ENCODE measurements at regions not wholly inside any gene's neighbourhood (a gene's known extent, or its start where the extent isn't known, plus 50 kb on each side); places are given as distances from the start of the nearest gene placed in this dataset.

DNA sequence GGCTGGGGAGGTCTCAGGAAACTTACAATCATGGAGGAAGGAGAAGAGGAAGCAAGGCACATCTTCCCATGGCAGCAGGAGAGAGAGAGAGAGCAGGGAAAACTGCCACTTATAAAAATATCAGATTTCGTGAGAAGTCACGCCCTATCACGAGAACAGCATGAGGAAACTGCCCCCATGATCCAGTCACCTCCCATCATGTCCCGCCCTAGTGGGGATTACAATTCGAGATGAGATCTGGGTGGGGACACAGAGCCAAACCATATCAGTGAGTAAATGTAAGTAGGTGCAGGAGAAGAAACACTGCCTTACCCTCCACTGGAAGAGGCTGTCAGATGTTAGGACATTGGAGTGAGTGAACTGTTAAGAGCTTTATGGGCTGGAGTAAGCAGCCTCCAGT is 270.4 kb downstream of the TFAP2C start:
- no peak overlapping the region for H3K27ac ChIP-seq
- H3K4me1 ChIP-seq (ENCODE audit: control insufficient read depth in 1 of 2, insufficient read depth in 1 of 2, low read depth in 1 of 2, low read length in 1 of 2) = no peaks in the 10 kb centered on the region
- no peaks in the 10 kb centered on the region for H3K9me3 ChIP-seq
- H3K4me3 ChIP-seq (ENCODE audit: low read depth in 1 of 2, low read length in 1 of 2) = no peak overlapping the region
- no peaks in the 10 kb centered on the region for H3K36me3 ChIP-seq
- peaks cover 5% of the 10 kb centered on the region for H3K27me3 ChIP-seq
- TF ChIP-seq, protein P1, sequence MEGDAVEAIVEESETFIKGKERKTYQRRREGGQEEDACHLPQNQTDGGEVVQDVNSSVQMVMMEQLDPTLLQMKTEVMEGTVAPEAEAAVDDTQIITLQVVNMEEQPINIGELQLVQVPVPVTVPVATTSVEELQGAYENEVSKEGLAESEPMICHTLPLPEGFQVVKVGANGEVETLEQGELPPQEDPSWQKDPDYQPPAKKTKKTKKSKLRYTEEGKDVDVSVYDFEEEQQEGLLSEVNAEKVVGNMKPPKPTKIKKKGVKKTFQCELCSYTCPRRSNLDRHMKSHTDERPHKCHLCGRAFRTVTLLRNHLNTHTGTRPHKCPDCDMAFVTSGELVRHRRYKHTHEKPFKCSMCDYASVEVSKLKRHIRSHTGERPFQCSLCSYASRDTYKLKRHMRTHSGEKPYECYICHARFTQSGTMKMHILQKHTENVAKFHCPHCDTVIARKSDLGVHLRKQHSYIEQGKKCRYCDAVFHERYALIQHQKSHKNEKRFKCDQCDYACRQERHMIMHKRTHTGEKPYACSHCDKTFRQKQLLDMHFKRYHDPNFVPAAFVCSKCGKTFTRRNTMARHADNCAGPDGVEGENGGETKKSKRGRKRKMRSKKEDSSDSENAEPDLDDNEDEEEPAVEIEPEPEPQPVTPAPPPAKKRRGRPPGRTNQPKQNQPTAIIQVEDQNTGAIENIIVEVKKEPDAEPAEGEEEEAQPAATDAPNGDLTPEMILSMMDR (IDR thresholded peaks at IDR 0.05) = no peak

DNA sequence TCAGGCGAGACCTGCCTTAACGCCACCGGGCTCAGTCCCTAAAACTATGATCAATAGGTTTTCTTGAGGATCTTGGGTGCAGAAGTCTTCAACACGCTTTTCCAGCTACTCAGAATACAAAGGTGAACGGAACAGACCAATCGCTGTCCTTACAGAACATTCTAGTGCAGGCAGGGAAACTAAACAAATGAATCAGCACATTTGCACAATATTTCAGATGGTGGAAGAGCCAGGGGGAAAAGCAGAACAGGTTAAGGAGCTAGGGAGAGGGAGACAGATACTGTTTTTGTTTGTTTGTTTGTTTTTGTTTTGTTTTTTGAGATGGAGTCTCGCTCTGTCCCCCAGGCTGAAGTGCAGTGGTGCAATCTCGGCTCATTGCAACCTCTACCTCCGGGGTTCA is 271.1 kb downstream of the TFAP2C start:
- Histone ChIP-seq H3K9me3 (no peaks in the 10 kb centered on the region), H3K4me1 (ENCODE audit: control insufficient read depth in 1 of 2, insufficient read depth in 1 of 2, low read depth in 1 of 2, low read length in 1 of 2) (no peaks in the 10 kb centered on the region), H3K4me3 (ENCODE audit: low read depth in 1 of 2, low read length in 1 of 2) (no peak overlapping the region), H3K27me3 (peaks cover 5% of the 10 kb centered on the region), H3K36me3 (no peaks in the 10 kb centered on the region), H3K27ac (no peak overlapping the region)
- TF ChIP-seq, protein P1 (IDR thresholded peaks at IDR 0.05) = no peak

- Histone ChIP-seq H3K4me3 (ENCODE audit: low read depth in 1 of 2, low read length in 1 of 2) (no peak overlapping the region), H3K4me1 (ENCODE audit: control insufficient read depth in 1 of 2, insufficient read depth in 1 of 2, low read depth in 1 of 2, low read length in 1 of 2) (no peaks in the 10 kb centered on the region), H3K27ac (no peak overlapping the region), H3K9me3 (no peaks in the 10 kb centered on the region), H3K27me3 (no peaks in the 10 kb centered on the region), H3K36me3 (no peaks in the 10 kb centered on the region)
- TF ChIP-seq, protein P1 (IDR thresholded peaks at IDR 0.05) = no peak
These were observed 274.3 kb downstream of the TFAP2C start for GRCh38 chr20:56903421-56903820.

GRCh38 chr20:56903858-56904257 is 274.8 kb downstream of the TFAP2C start:
- no peaks in the 10 kb centered on the region for H3K36me3 ChIP-seq
- H3K27me3 ChIP-seq = no peaks in the 10 kb centered on the region
- no peaks in the 10 kb centered on the region for H3K9me3 ChIP-seq
- H3K27ac ChIP-seq = no peak overlapping the region
- H3K4me3 ChIP-seq (ENCODE audit: low read depth in 1 of 2, low read length in 1 of 2) = no peak overlapping the region
- H3K4me1 ChIP-seq (ENCODE audit: control insufficient read depth in 1 of 2, insufficient read depth in 1 of 2, low read depth in 1 of 2, low read length in 1 of 2) = no peaks in the 10 kb centered on the region
- TF ChIP-seq, protein P1 (IDR thresholded peaks at IDR 0.05) = no peak

DNA sequence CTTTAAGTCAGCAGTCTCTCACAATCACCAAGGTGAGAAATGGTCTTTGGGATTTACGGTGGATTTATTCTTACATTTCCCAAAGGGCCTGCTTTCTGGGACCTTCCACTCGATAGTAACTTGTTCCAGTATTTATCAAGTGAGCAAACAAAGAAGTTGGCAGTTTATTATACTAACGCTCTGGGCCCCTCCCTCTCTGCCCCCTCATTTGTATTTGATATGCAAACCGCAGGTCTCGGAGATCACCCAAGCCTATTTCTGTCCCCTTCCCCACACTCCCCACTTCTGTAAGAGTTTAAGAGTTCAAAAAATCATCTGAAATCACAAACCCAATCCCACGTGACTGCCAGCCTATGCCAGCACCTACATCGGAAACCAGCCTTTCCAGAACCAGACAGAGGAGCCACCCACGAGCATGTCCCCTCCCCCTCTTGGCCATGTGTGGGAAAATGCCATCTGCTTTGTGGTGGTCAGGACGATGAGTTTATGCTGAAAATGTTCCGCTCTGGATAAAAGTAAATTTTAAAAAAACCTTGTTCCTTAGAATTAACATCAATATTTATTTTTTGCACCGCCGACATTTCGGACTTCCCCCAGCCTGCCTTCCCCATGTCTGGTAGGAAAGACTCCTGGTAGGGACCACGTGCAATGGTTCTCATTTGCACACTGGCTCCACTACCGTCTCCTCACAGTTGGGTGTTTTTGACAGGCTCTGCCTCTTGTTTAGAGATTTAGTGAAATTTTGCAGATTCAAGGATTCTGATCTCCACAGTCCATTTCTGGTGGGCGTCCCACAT is 281.0 kb downstream of the TFAP2C start:
- Histone ChIP-seq H3K4me1 (ENCODE audit: control insufficient read depth in 1 of 2, insufficient read depth in 1 of 2, low read depth in 1 of 2, low read length in 1 of 2) (no peaks in the 10 kb centered on the region), H3K4me3 (ENCODE audit: low read depth in 1 of 2, low read length in 1 of 2) (no peak overlapping the region), H3K9me3 (no peaks in the 10 kb centered on the region), H3K27ac (no peak overlapping the region), H3K36me3 (no peaks in the 10 kb centered on the region), H3K27me3 (no peaks in the 10 kb centered on the region)
- TF ChIP-seq, protein P1 (IDR thresholded peaks at IDR 0.05) = no peak
